Lower leg skin (tissue), 4 donors: ENCODE measurements at regions not wholly inside any gene's neighbourhood (a gene's known extent, or its start where the extent isn't known, plus 50 kb on each side); places are given as distances from the start of the nearest gene placed in this dataset.

ENCODE experiments used
- DNase-seq, 2 donors: peaks; one replicate each; pipeline ENCODE4 v3.0.0-alpha.2; 2019; ENCODE audit warnings: low spot score in 2 of 2
- H3K4me3 ChIP-seq: fragments of 200-600 bp; sonication (generic); 2 replicates; pipeline ENCODE4 v1.5.1; 2017; ENCODE audit warnings: mild to moderate bottlenecking, low read depth; ENCODE audit not compliant: poor library complexity, severe bottlenecking
- POLR2A ChIP-seq, 2 donors: fragments of 450-650 bp; IDR thresholded peaks; one replicate each; pipeline ENCODE4 v1.6.1; 2016 to 2017; ENCODE audit warnings: antibody characterized with exemption in 2 of 2, mild to moderate bottlenecking in 1 of 2, moderate library complexity in 1 of 2
- WGBS, 2 donors: methylation state at CpG; one replicate each; pipeline ENCODE4 v1.1.5; 2018; 5-methylcytosine and 5-hydroxymethylcytosine counted together
- intact Hi-C: fragments of 100-400 bp; cut with DNase I; formaldehyde crosslinking; loops from one replicate; pipeline ENCODE4 v1.15.0; 2023; ENCODE audit warnings: low total_unique reads
- TF ChIP-seq, protein P1 (sequence below), 3 donors: fragments of 450-650 bp; IDR thresholded peaks; one replicate each; pipeline ENCODE4 v1.5.1; 2016; ENCODE audit warnings: antibody characterized with exemption in 3 of 3, mild to moderate bottlenecking in 3 of 3, moderate library complexity in 2 of 3

DNA sequence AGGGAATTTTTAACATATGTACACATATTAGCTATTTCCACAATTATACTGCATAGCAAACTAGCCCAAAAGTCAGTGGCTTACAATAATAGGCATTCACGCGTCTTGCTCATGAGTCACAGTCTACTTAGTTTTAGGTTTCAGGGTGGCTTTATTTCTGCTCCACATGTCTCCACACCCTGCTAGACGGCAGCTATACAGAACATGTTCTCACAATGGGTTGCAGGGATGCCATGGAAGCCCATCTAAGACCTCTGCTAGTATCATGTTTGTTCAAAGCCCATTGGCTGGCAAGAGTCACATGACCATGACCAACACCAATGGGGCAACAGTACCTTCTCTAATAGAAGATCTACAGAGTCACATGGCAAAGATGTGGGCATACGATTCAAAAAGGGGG is 96.3 kb upstream of the NEBL start:
- no peak for TF ChIP-seq POLR2A (IDR thresholded peaks at IDR 0.05)
- TF ChIP-seq, protein P1, sequence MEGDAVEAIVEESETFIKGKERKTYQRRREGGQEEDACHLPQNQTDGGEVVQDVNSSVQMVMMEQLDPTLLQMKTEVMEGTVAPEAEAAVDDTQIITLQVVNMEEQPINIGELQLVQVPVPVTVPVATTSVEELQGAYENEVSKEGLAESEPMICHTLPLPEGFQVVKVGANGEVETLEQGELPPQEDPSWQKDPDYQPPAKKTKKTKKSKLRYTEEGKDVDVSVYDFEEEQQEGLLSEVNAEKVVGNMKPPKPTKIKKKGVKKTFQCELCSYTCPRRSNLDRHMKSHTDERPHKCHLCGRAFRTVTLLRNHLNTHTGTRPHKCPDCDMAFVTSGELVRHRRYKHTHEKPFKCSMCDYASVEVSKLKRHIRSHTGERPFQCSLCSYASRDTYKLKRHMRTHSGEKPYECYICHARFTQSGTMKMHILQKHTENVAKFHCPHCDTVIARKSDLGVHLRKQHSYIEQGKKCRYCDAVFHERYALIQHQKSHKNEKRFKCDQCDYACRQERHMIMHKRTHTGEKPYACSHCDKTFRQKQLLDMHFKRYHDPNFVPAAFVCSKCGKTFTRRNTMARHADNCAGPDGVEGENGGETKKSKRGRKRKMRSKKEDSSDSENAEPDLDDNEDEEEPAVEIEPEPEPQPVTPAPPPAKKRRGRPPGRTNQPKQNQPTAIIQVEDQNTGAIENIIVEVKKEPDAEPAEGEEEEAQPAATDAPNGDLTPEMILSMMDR (IDR thresholded peaks at IDR 0.05) = no peak
- H3K4me3 ChIP-seq = no peak overlapping the region
- intact Hi-C loops = no loop called here
- no peak for DNase-seq
- 81 to 92% methylated on average over 4 of the region's 4 CpGs for WGBS, 2 donors

DNA sequence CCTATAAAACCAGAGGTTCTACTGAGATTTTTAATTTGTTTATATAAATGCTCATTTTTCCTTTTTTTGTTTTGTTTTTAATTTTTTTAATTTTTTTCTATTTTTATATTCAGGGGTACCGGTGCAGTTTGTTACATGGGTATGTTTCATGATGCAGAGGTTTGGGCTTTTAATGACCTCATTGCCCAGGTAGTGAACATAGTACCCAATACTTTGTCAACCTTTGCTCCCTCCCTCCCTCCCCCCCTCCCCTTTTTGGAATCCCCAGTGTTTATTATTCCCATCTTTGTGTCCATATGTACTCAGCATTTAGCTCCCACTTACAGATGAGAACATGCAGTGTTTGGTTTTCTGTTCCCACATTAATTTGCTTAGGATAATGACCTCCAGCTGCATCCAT is 94.4 kb upstream of the NEBL start:
- no peak for DNase-seq
- 85 to 97% methylated on average over 1 of the region's 1 CpG for WGBS, 2 donors
- no peak overlapping the region for H3K4me3 ChIP-seq
- TF ChIP-seq, protein P1 (IDR thresholded peaks at IDR 0.05) = no peak
- no peak for TF ChIP-seq POLR2A (IDR thresholded peaks at IDR 0.05)
- intact Hi-C loops = no loop called here

DNA sequence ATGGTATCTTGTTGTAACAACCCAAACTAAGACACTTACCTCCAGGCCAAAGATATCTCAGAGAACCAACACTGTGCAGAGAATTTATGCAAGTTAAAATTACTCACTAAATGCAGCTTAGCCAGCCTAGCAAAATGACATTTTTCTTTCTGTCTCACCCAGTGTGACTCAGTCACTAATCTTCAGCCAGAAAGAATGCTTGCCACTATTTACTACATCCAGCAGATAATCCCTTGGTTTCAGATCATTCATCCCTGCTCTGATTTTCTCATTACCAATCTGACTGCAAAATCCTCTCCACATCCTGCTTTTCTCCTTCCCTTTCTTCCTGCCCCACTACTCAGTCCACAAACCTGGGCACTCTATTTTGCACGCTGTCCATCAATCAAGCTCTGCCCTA is 93.5 kb upstream of the NEBL start:
- no peak overlapping the region for H3K4me3 ChIP-seq
- 77 to 89% methylated on average over 1 of the region's 1 CpG for WGBS, 2 donors
- intact Hi-C loops = no loop called here
- TF ChIP-seq, protein P1 (IDR thresholded peaks at IDR 0.05) = no peak
- TF ChIP-seq POLR2A (IDR thresholded peaks at IDR 0.05) = no peak
- DNase-seq = no peak

DNA sequence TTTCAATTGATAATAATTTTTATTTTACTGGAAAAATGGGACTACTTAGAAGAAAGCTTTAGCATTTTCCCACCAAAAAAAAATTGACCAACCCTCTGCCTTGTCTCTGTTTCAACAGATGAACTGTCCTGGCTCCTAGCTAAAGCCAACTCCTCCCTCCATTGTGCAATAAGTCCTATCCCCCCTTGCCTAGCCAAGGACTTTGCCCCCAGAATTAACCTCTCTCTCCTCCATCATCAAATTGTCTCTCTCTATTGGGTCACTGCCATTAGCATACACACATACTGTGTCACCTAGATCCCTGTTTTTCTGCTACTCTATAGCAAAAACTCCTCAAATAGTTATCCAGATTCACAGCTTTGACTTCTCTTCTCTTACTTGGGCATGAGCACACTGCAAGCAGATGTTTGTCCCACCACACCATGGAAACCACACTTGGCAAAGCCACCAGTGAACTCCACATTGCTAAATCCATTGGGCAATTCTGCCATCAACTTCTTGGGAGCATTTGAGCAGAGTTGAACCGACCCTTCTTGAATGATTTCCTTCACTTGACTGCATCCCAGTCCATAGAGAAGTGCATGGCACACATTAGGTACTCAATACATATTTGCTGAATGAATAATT is 91.4 kb upstream of the NEBL start:
- no peak for TF ChIP-seq POLR2A (IDR thresholded peaks at IDR 0.05)
- TF ChIP-seq, protein P1 (IDR thresholded peaks at IDR 0.05) = no peak
- H3K4me3 ChIP-seq = no peak overlapping the region
- intact Hi-C loops = no loop called here
- WGBS, 2 donors = 55 to 58% methylated on average over 1 of the region's 1 CpG
- no peak for DNase-seq

DNA sequence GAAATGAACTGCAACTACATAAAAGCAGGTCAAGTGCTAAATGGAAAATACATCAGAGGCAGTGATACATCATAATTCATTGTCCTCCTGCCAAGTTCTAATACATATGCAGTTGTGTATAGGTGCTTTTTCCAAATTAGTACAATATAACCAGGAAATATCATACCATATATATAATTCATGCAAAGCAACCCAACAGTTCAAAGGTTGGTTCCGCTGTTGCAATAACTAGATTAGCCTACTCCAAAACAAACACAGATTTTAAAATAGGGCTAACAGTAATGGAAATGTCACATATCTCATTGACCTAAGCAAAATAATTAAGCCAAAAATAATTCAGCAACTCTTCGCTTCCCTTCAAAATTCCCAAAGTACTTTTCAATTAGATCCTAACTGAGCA is 88.9 kb upstream of the NEBL start:
- no peak for DNase-seq
- intact Hi-C loops = no loop called here
- WGBS, 2 donors = 65 to 93% methylated on average over 2 of the region's 2 CpGs
- TF ChIP-seq, protein P1 (IDR thresholded peaks at IDR 0.05) = no peak
- no peak for TF ChIP-seq POLR2A (IDR thresholded peaks at IDR 0.05)
- no peak overlapping the region for H3K4me3 ChIP-seq

DNA sequence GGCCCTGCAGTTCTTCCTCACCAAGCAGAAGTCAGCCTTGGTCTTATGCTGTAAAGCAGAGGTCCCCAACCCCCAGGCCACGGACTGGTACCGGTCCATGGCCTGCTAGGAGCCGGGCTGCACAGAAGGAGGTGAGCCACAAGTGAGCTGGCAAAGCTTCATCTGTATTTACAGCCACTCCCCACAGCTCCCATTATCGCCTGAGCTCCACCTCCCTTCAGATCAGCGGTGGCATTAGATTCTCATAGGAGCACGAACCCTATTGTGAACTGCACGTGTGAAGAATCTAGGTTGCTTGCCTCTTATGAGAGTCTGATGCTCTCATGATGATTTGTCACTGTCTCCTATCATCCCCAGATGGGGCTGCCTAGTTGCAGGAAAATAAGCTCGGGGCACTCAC is 87.6 kb upstream of the NEBL start:
- intact Hi-C loops = loop anchor here (5.0 kb wide), 1 partner anchor 1717 kb away; no protein-coding TSS in a partner anchor
- WGBS, 2 donors = 79 to 81% methylated on average over 8 of the region's 8 CpGs
- TF ChIP-seq, protein P1 (IDR thresholded peaks at IDR 0.05) = no peak
- TF ChIP-seq POLR2A (IDR thresholded peaks at IDR 0.05) = no peak
- H3K4me3 ChIP-seq = no peak overlapping the region
- DNase-seq = no peak
